A673 (cell line): ENCODE measurements at regions not wholly inside any gene's neighbourhood (a gene's known extent, or its start where the extent isn't known, plus 50 kb on each side); places are given as distances from the start of the nearest gene placed in this dataset.
"Not testable (repeated sequence)": the region's sequence is repeated elsewhere in the genome, so short reads cannot be mapped to it uniquely, and the experiment has no call there.

Experiments
- BruUV-seq: library from RNA; stranded (reverse); fragments of 400-500 nt; replicated peaks from 2 replicates; lab custom pipeline; 2021; lab: Mats Ljungman, UMichigan
- CTCF ChIA-PET: fragments of 300-600 bp; sonication (Branson Sonifier 250); formaldehyde crosslinking; loops from one replicate; lab custom pipeline; 2022; ENCODE audit warnings: antibody characterized with exemption; lab: Charles Lee
- POLR2A ChIA-PET: fragments of 300-600 bp; sonication (Branson Sonifier 250); formaldehyde crosslinking; loops from one replicate; lab custom pipeline; 2022; ENCODE audit warnings: antibody characterized with exemption; ENCODE audit not compliant: low non-redundant PET; lab: Charles Lee
- DNase-seq: peaks from one replicate; pipeline ENCODE4 v3.0.0-alpha.2; 2015; ENCODE audit warnings: low spot score
- H3K27ac ChIP-seq: fragments of 200-600 bp; sonication (generic); 2 replicates; pipeline ENCODE4 v1.5.1; 2016; ENCODE audit warnings: mixed run types, low read depth, mild to moderate bottlenecking, mixed read lengths, antibody characterized with exemption, low read length; ENCODE audit not compliant: poor library complexity, severe bottlenecking
- H3K27me3 ChIP-seq: fragments of 200-600 bp; sonication (generic); replicated peaks from 2 replicates; pipeline ENCODE4 v1.6.1; 2017; ENCODE audit warnings: mixed run types, low read depth, mild to moderate bottlenecking, mixed read lengths, antibody characterized with exemption, low read length; ENCODE audit not compliant: insufficient read depth, poor library complexity
- H3K36me3 ChIP-seq: fragments of 200-600 bp; sonication (generic); 2 replicates; pipeline ENCODE4 v1.6.1; 2016; ENCODE audit warnings: mixed run types, mild to moderate bottlenecking, mixed read lengths, antibody characterized with exemption, low read length; ENCODE audit not compliant: insufficient read depth, poor library complexity, severe bottlenecking
- H3K4me1 ChIP-seq: fragments of 200-600 bp; sonication (generic); 2 replicates; pipeline ENCODE4 v1.6.1; 2017; ENCODE audit warnings: mixed run types, mild to moderate bottlenecking, mixed read lengths, antibody characterized with exemption, low read length; ENCODE audit not compliant: insufficient read depth, poor library complexity, severe bottlenecking
- H3K4me3 ChIP-seq: fragments of 200-600 bp; sonication (generic); 2 replicates; pipeline ENCODE4 v1.5.1; 2016; ENCODE audit warnings: low read depth, mixed run types, mild to moderate bottlenecking, mixed read lengths, low read length; ENCODE audit not compliant: poor library complexity, severe bottlenecking
- H3K9me3 ChIP-seq: fragments of 200-600 bp; sonication (generic); 2 replicates; pipeline ENCODE4 v1.6.1; 2016; ENCODE audit warnings: mixed run types, low read depth, mild to moderate bottlenecking, mixed read lengths, antibody characterized with exemption, low read length; ENCODE audit not compliant: poor library complexity, severe bottlenecking
- EZH2 ChIP-seq: fragments of 200-600 bp; sonication (generic); IDR thresholded peaks from 2 replicates; pipeline ENCODE4 v1.6.1; 2017; ENCODE audit warnings: borderline replicate concordance, low read depth, mild to moderate bottlenecking, mixed read lengths, antibody characterized with exemption, low read length; ENCODE audit not compliant: poor library complexity, severe bottlenecking
- intact Hi-C: fragments of 100-400 bp; cut with micrococcal nuclease; formaldehyde crosslinking; loops from one replicate; pipeline ENCODE4 v1.10.0; 2022; ENCODE audit not compliant: unreplicated experiment
- TF ChIP-seq, protein P1 (sequence below): fragments of 300-800, 200-600 bp; sonication (generic); conservative IDR thresholded peaks from 2 replicates; pipeline ENCODE4 v1.5.1; 2017; ENCODE audit warnings: low read depth, mild to moderate bottlenecking, antibody characterized with exemption, low read length, moderate library complexity, mixed read lengths

DNA sequence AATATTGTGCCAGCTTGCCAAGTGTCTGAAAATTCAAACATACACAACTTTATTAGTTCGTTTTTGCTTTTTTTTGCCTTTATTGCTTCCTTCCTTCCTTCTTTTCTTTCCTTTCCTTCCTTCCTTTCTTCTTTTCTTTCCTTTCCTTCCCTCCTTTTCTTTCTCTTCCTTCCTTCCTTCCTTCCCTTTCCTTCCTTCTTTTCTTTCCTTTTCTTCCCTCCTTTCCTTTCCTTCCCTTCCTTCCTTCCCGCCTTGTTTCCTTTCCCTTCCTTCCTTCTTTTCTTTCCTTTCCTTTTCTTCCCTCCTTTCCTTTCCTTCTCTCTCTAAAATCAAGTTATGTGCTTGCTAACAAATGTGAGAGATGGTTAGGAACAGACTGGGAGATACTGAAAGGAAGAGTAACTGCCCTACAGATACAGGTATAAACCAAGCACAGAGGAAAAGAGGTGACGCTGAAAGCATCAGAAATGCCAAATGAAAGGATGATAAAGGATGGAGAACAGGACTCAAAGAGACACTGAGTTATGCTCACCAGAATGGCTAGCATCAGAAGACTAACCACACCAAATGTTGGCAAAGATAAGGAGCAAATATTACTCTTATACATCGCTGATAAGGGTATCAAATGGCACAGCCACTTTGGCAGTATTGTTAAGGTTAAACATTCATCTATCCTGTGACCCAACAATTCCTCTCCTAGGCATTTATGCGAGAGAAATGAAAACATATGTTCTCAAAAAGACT is 151.6 kb downstream of the MREG start:
- TF ChIP-seq, protein P1, sequence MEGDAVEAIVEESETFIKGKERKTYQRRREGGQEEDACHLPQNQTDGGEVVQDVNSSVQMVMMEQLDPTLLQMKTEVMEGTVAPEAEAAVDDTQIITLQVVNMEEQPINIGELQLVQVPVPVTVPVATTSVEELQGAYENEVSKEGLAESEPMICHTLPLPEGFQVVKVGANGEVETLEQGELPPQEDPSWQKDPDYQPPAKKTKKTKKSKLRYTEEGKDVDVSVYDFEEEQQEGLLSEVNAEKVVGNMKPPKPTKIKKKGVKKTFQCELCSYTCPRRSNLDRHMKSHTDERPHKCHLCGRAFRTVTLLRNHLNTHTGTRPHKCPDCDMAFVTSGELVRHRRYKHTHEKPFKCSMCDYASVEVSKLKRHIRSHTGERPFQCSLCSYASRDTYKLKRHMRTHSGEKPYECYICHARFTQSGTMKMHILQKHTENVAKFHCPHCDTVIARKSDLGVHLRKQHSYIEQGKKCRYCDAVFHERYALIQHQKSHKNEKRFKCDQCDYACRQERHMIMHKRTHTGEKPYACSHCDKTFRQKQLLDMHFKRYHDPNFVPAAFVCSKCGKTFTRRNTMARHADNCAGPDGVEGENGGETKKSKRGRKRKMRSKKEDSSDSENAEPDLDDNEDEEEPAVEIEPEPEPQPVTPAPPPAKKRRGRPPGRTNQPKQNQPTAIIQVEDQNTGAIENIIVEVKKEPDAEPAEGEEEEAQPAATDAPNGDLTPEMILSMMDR: no peak
- no peak for TF ChIP-seq EZH2
- no peak for DNase-seq
- Histone ChIP-seq H3K4me3 (no peak overlapping the region), H3K36me3 (no peaks in the 10 kb centered on the region), H3K4me1 (peaks cover 10% of the 10 kb centered on the region), H3K27ac (no peak overlapping the region), H3K9me3 (no peaks in the 10 kb centered on the region), H3K27me3 (no peaks in the 10 kb centered on the region)
- ChIA-PET POLR2A (no interaction called here), CTCF (no interaction called here)
- intact Hi-C loops: no loop called here
- no TSS peak for BruUV-seq

DNA sequence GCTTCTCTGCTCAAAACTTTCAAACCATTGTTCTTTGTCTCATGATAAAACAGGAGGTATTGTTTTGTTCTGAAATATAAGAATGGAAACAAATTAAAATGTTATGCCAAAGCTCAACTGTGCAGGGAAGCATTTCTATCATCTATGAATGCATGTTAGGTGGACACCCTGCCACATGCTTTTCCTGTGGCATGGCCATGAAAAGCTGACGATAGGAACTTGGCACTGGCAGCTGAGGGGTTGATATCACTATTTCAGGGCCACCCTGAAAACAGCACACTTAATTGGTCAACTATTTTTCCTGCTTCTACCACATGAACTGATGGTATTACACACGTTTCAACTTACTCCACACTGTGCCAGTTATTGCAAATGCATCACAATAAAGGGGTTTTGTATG is 157.3 kb downstream of the MREG start:
- Histone ChIP-seq H3K27ac (no peak overlapping the region), H3K36me3 (no peaks in the 10 kb centered on the region), H3K4me3 (no peak overlapping the region), H3K9me3 (no peaks in the 10 kb centered on the region), H3K4me1 (no peaks in the 10 kb centered on the region), H3K27me3 (no peaks in the 10 kb centered on the region)
- intact Hi-C loops: no loop called here
- ChIA-PET POLR2A (no interaction called here), CTCF (no interaction called here)
- no peak for DNase-seq
- no peak for TF ChIP-seq EZH2
- TF ChIP-seq, protein P1: no peak
- no TSS peak for BruUV-seq

DNA sequence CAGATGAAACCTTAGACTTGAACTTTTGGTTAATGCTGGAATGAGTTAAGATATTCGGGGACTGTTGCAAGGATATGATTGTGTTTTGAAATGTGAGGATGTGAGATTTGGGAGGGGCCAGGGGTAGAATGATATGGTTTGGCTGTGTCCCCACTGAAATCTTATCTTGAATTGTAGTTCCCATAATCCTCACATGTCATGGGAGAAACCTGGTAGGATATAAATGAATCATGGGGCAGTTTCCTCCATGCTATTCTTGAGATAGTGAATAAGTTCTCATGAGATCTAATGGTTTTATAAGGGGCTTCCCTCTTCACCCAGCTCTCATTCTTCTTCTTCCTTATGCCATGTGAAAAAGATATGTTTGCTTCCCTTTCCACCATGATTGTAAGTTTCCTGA is 158.0 kb downstream of the MREG start:
- H3K4me3 ChIP-seq, intact Hi-C loops, DNase-seq, H3K27me3 ChIP-seq, BruUV-seq, H3K36me3 ChIP-seq, H3K27ac ChIP-seq, H3K4me1 ChIP-seq, POLR2A ChIA-PET, H3K9me3 ChIP-seq, CTCF ChIA-PET: not testable (repeated sequence)

DNA sequence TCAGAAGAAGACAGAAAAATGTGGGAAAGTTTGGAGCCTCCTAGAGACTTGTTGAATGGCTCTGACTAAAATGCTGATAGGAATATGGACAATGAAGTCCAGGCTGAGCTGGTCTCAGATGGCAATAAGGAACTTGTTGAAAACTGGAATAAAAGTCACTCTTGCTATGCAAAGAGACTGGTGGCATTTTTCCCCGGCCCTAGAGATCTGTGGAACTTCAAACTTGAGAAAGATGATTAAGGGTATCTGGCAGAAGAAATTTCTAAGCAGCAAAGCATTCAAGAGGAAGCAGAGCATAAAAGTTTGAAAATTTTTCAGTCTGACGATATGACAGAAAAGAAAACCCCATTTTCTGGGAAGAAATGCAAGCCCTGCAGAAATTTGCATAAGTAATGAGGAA is 159.3 kb downstream of the MREG start:
- no peak overlapping the region for H3K4me3 ChIP-seq
- no peaks in the 10 kb centered on the region for H3K27me3 ChIP-seq
- no peak for DNase-seq
- no peak for TF ChIP-seq EZH2
- TF ChIP-seq, protein P1: no peak
- no peaks in the 10 kb centered on the region for H3K4me1 ChIP-seq
- no peak overlapping the region for H3K27ac ChIP-seq
- no peaks in the 10 kb centered on the region for H3K36me3 ChIP-seq
- ChIA-PET CTCF (no interaction called here), POLR2A (no interaction called here)
- intact Hi-C loops: no loop called here
- H3K9me3 ChIP-seq: no peaks in the 10 kb centered on the region
- no TSS peak for BruUV-seq
